SIG-M5 treated with dmso at 0.1 percent for 504 hours (cell line): ENCODE measurements at regions not wholly inside any gene's neighbourhood (a gene's known extent, or its start where the extent isn't known, plus 50 kb on each side); places are given as distances from the start of the nearest gene placed in this dataset.
"Not testable (repeated sequence)": the region's sequence is repeated elsewhere in the genome, so short reads cannot be mapped to it uniquely, and the experiment has no call there.

Experiments used
- DNase-seq: peaks from one replicate; lab custom pipeline; 2025; ENCODE audit not compliant: unreplicated experiment; lab: John Stamatoyannopoulos, UW

- not testable (repeated sequence) for DNase-seq
Observed at GRCh38 chr4:178015046-178015445, 572.8 kb upstream of the AGA start.

GRCh38 chr4:178026999-178027398 lies 584.8 kb upstream of the AGA start:
- DNase-seq = no peak

- no peak for DNase-seq
Observed at GRCh38 chr4:178027796-178028195, 585.6 kb upstream of the AGA start.

- DNase-seq = no peak
Observed at GRCh38 chr4:178028481-178028880, 586.2 kb upstream of the AGA start.

GRCh38 chr4:178037459-178038214 lies 595.4 kb upstream of the AGA start:
- no peak for DNase-seq

- no peak for DNase-seq
Observed at GRCh38 chr4:178056996-178057395, 614.8 kb upstream of the AGA start.

GRCh38 chr4:178063568-178063967 lies 621.3 kb upstream of the AGA start:
- DNase-seq = no peak

GRCh38 chr4:178066338-178066941 lies 624.2 kb upstream of the AGA start:
- no peak for DNase-seq

GRCh38 chr4:178068136-178068535 lies 625.9 kb upstream of the AGA start:
- DNase-seq = no peak

GRCh38 chr4:178070163-178070562 lies 627.9 kb upstream of the AGA start:
- DNase-seq = no peak

- DNase-seq = no peak
Observed at GRCh38 chr4:178080312-178080711, 638.1 kb upstream of the AGA start.

GRCh38 chr4:178081176-178081575 lies 638.9 kb upstream of the AGA start:
- DNase-seq = no peak

- DNase-seq = no peak
Observed at GRCh38 chr4:178081896-178082295, 639.7 kb upstream of the AGA start.

GRCh38 chr4:178082906-178083305 lies 640.7 kb upstream of the AGA start:
- DNase-seq = no peak

GRCh38 chr4:178083968-178084367 lies 641.7 kb upstream of the AGA start:
- no peak for DNase-seq

GRCh38 chr4:178086320-178086719 lies 644.1 kb upstream of the AGA start:
- DNase-seq = no peak

GRCh38 chr4:178090640-178091411 lies 648.6 kb upstream of the AGA start:
- DNase-seq = no peak

- no peak for DNase-seq
Observed at GRCh38 chr4:178102139-178102538, 659.9 kb upstream of the AGA start.

GRCh38 chr4:178105242-178105641 lies 663.0 kb upstream of the AGA start:
- no peak for DNase-seq

- no peak for DNase-seq
Observed at GRCh38 chr4:178136736-178137345, 694.6 kb upstream of the AGA start.

GRCh38 chr4:178137732-178138471 lies 695.7 kb upstream of the AGA start:
- no peak for DNase-seq
